SJSA1 (cell line): ENCODE measurements at regions not wholly inside any gene's neighbourhood (a gene's known extent, or its start where the extent isn't known, plus 50 kb on each side); places are given as distances from the start of the nearest gene placed in this dataset.

Experiments
- DNase-seq, 2 experiments: peaks; one replicate each; pipeline ENCODE4 v3.0.0-alpha.2; 2015 to 2020; ENCODE audit warnings: low spot score in 2 of 2, low read depth in 1 of 2
- H3K27ac ChIP-seq: fragments of 250-450 bp; sonication (Bioruptor Pico); 2 replicates; pipeline ENCODE4 v1.5.1; 2020; ENCODE audit warnings: mild to moderate bottlenecking, moderate library complexity
- H3K27me3 ChIP-seq: fragments of 250-450 bp; sonication (Bioruptor Pico); replicated peaks from 2 replicates; pipeline ENCODE4 v1.5.1; 2020; ENCODE audit warnings: mild to moderate bottlenecking, moderate library complexity
- H3K36me3 ChIP-seq: fragments of 250-450 bp; sonication (Bioruptor Pico); 2 replicates; pipeline ENCODE4 v1.5.1; 2020; ENCODE audit warnings: mild to moderate bottlenecking
- H3K4me1 ChIP-seq: fragments of 250-450 bp; sonication (Bioruptor Pico); replicated peaks from 2 replicates; pipeline ENCODE4 v1.6.1; 2021; ENCODE audit warnings: mild to moderate bottlenecking
- H3K4me3 ChIP-seq: fragments of 250-450 bp; sonication (Bioruptor Pico); 2 replicates; pipeline ENCODE4 v1.5.1; 2020; ENCODE audit warnings: mild to moderate bottlenecking
- H3K9me3 ChIP-seq: fragments of 250-450 bp; sonication (Bioruptor Pico); replicated peaks from 2 replicates; pipeline ENCODE4 v1.5.1; 2020; ENCODE audit warnings: mild to moderate bottlenecking

DNA sequence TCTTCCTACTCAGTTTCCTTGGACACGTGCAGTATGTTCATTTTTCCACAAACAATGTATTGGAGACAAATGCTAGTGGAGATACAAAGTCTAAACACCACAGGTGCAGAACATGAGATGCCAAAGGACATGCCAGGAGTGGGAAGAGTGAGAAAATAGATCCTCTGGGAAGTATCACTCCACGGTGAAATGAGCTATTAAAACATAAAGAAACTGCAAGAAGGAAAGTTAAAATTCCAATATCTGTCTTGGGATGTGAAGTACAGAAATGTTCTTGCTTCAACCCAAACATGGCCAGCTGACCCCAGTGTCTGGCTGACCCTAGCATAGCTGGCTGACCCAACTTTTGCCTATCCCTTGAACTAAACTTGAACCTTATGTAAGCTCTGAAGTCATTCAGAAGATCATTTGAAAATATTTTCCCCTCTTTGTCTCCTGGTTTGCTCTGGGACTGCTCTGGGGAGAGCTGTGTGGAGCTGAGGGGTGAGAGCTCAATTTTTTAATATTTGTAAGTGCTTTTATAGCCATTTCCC lies 59.5 kb downstream of the FZD1 start:
- Histone ChIP-seq H3K27ac (no peak overlapping the region), H3K36me3 (no peaks in the 10 kb centered on the region), H3K4me1 (no peaks in the 10 kb centered on the region), H3K4me3 (no peak overlapping the region), H3K27me3 (peaks cover 2% of the 10 kb centered on the region; the same call in 1 of the 2 replicates), H3K9me3 (no peaks in the 10 kb centered on the region)
- no peak for DNase-seq

DNA sequence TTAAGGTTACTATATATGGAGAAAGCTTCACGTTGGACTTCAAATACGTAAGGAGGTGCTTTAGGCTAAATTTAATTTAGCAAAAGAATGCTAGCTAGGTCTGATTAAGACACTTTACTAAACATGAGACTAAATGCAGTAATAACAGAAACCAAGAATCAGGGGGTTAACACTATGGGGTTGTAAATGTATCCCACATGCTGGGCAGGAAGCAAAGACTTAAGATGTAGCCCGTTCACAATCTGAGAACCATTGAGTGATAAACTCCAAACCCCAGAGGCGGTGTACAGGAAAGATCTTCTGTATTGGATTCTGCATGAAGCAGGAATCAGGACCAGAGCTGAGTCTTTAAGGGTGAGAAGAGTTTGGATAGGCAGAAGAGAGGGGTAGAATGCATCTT lies 60.4 kb downstream of the FZD1 start:
- no peaks in the 10 kb centered on the region for H3K9me3 ChIP-seq
- DNase-seq: no peak
- H3K4me3 ChIP-seq: no peak overlapping the region
- H3K36me3 ChIP-seq: no peaks in the 10 kb centered on the region
- peaks cover 2% of the 10 kb centered on the region; the same call in 1 of the 2 replicates for H3K27me3 ChIP-seq
- no peak overlapping the region for H3K27ac ChIP-seq
- no peaks in the 10 kb centered on the region for H3K4me1 ChIP-seq

GRCh38 chr7:91325726-91326125 lies 61.5 kb downstream of the FZD1 start:
- no peak for DNase-seq
- Histone ChIP-seq H3K9me3 (no peaks in the 10 kb centered on the region), H3K36me3 (no peaks in the 10 kb centered on the region), H3K27me3 (0 out of 2 replicates have a peak, but pooled peaks cover 2% of the 10 kb centered on the region), H3K4me3 (no peak overlapping the region), H3K4me1 (no peaks in the 10 kb centered on the region), H3K27ac (no peak overlapping the region)

- H3K4me3 ChIP-seq: no peak overlapping the region
- no peaks in the 10 kb centered on the region for H3K4me1 ChIP-seq
- H3K9me3 ChIP-seq: no peaks in the 10 kb centered on the region
- no peak for DNase-seq
- no peak overlapping the region for H3K27ac ChIP-seq
- 0 out of 2 replicates have a peak, but pooled peaks cover 2% of the 10 kb centered on the region for H3K27me3 ChIP-seq
- H3K36me3 ChIP-seq: no peaks in the 10 kb centered on the region
Observed at GRCh38 chr7:91326516-91327199, 62.4 kb downstream of the FZD1 start.

DNA sequence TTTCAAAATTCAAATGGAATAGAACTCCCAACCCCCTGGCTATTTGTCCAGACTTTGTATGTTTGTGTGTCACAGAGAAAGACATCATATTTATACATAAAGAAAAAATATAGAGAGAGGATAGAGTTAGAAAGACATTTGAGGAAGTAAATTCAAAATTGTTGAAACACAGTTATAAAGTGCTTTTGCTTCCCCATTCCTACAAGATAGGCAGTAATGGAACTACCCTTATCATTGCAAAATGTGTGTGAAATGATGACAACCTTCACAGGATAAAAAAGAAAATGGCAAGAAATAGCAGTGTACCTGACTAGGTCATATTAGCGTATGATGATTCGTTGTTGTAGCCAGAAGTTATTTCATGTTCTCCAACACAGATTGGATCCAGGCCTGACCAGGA lies 63.1 kb downstream of the FZD1 start:
- Histone ChIP-seq H3K9me3 (no peaks in the 10 kb centered on the region), H3K36me3 (no peaks in the 10 kb centered on the region), H3K4me3 (no peak overlapping the region), H3K27me3 (no peaks in the 10 kb centered on the region), H3K4me1 (no peaks in the 10 kb centered on the region), H3K27ac (no peak overlapping the region)
- DNase-seq: no peak

DNA sequence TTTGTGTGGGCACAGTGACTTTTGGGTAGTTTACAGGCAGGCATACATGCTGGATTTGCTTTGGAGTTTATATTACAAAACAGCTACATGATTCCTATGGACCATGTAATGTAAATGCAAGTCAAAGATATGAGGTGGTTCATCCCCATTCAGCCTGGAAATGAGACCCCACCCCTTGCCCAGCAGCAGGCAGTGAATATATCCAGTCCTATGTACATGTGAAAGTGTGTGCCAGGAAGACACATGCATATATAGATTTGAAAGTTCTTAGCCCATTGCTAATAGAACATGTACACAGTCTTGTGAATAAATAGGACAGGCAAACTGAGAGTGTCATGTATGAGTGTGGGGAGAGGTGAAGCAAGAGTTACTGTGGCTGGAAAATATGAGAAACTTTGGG lies 65.3 kb downstream of the FZD1 start:
- Histone ChIP-seq H3K9me3 (no peaks in the 10 kb centered on the region), H3K4me1 (no peaks in the 10 kb centered on the region), H3K36me3 (no peaks in the 10 kb centered on the region), H3K27me3 (no peaks in the 10 kb centered on the region), H3K4me3 (no peak overlapping the region), H3K27ac (no peak overlapping the region)
- DNase-seq: no peak

- DNase-seq: no peak
- no peak overlapping the region for H3K4me3 ChIP-seq
- H3K4me1 ChIP-seq: no peaks in the 10 kb centered on the region
- no peak overlapping the region for H3K27ac ChIP-seq
- H3K36me3 ChIP-seq: no peaks in the 10 kb centered on the region
- H3K9me3 ChIP-seq: no peaks in the 10 kb centered on the region
- no peaks in the 10 kb centered on the region for H3K27me3 ChIP-seq
Observed at GRCh38 chr7:91330191-91330808, 66.1 kb downstream of the FZD1 start.

DNA sequence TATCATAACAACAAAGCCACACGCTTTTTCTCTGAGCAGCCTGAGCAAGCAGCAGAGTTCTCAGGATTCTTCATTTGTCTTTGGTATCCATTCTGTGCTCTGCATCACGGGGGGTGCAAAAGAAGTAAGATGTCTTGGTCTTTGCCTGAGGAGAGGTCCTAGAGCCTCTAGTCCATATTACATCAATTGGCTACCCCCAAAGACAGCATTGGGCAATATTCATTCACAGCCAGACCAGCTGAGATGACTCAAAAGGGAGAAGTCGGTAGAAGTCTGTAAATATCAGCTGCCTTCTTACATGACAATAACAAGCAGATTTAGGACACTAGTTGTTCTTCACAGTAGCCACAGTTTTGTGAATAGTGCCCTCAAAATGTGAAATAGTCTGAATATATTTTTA lies 66.6 kb downstream of the FZD1 start:
- Histone ChIP-seq H3K27me3 (no peaks in the 10 kb centered on the region), H3K4me1 (no peaks in the 10 kb centered on the region), H3K9me3 (no peaks in the 10 kb centered on the region), H3K36me3 (no peaks in the 10 kb centered on the region), H3K4me3 (no peak overlapping the region), H3K27ac (no peak overlapping the region)
- no peak for DNase-seq

GRCh38 chr7:91336106-91336505 lies 71.9 kb downstream of the FZD1 start:
- DNase-seq: no peak
- no peaks in the 10 kb centered on the region for H3K9me3 ChIP-seq
- no peaks in the 10 kb centered on the region for H3K27me3 ChIP-seq
- no peaks in the 10 kb centered on the region for H3K4me1 ChIP-seq
- no peaks in the 10 kb centered on the region for H3K36me3 ChIP-seq
- no peak overlapping the region for H3K27ac ChIP-seq
- H3K4me3 ChIP-seq: no peak overlapping the region

DNA sequence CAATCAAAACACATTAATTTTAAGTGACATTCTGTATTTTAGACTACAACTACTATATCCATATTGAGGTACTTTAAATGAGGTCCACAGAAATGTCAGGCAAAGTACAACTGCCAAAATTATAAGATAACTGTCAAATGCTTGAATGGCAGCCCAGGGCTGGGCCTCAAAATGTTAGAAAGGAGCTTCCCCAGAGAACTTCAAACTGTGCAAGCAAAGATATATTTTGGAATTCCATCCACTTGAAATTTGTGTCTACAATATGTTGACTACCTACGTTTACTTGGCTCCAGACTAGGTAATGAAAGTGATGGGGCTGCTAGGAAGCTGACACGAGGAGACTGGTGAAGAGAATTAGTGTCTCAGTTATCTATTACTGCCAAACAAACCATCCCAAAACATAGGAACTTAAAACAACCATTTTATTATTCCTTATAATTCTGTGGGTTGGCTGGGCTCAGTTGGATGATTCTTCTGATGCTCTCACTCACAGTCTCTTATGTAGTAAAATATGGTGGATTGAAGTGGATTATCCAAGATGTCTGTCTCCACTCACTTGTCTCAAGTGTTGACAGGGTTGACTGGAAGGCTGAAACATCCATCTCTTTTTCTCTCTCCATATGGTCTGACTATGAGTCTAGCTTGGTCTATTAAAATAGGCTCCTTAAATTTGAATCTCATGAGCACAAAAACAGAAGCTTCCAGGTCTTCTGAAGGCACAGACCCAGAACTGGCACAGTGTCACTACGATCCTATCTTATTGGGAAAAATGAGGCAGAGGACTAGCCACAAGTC lies 74.2 kb downstream of the FZD1 start:
- H3K36me3 ChIP-seq: no peaks in the 10 kb centered on the region
- H3K9me3 ChIP-seq: no peaks in the 10 kb centered on the region
- no peak overlapping the region for H3K4me3 ChIP-seq
- no peaks in the 10 kb centered on the region for H3K27me3 ChIP-seq
- no peaks in the 10 kb centered on the region for H3K4me1 ChIP-seq
- H3K27ac ChIP-seq: no peak overlapping the region
- no peak for DNase-seq

- Histone ChIP-seq H3K27me3 (no peaks in the 10 kb centered on the region), H3K36me3 (no peaks in the 10 kb centered on the region), H3K4me1 (0 out of 2 replicates have a peak, but pooled peaks cover 6% of the 10 kb centered on the region), H3K4me3 (no peak overlapping the region), H3K9me3 (no peaks in the 10 kb centered on the region), H3K27ac (no peak overlapping the region)
- DNase-seq: no peak
Observed at GRCh38 chr7:91342346-91342745, 78.1 kb downstream of the FZD1 start.

GRCh38 chr7:91343420-91343960 lies 79.3 kb downstream of the FZD1 start:
- Histone ChIP-seq H3K4me1 (0 out of 2 replicates have a peak, but pooled peaks cover 9% of the 10 kb centered on the region), H3K27me3 (no peaks in the 10 kb centered on the region), H3K36me3 (no peaks in the 10 kb centered on the region), H3K27ac (no peak overlapping the region), H3K4me3 (no peak overlapping the region), H3K9me3 (no peaks in the 10 kb centered on the region)
- no peak for DNase-seq

DNA sequence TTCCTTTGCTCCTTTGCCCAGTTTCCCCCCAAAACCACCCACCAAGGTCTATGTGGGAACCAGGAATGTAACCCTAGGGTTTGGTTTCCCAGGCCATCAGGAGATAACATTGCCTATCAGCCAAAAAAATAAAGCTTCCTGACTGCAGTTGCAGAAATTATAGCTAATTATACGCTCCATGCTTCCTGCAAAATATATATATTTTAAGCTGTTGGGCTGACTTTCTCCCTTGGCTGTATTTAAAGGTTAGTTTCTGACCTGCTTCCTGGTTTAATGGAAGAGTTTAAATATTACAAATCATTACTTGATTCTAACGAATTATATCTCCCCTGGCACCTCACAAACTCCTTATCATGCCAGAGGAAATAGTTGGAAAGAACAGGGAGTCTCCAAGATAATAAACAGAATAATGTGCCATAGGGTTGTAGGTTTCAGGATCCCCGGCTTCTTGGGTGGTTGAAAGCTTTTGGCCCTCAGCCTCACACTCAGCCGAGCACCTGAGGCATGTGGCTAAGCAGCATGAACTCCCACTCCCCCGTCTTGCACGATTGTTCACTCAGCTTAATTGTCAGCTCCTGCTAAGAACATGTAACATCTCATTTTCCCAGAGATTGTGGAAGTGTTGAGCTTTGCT lies 79.9 kb downstream of the FZD1 start:
- Histone ChIP-seq H3K9me3 (no peaks in the 10 kb centered on the region), H3K27me3 (no peaks in the 10 kb centered on the region), H3K4me1 (0 out of 2 replicates have a peak, but pooled peaks cover 9% of the 10 kb centered on the region)

More for the DNA sequence above, 79.9 kb downstream of the FZD1 start:
- no peak overlapping the region for H3K27ac ChIP-seq
- no peaks in the 10 kb centered on the region for H3K36me3 ChIP-seq
- no peak for DNase-seq
- no peak overlapping the region for H3K4me3 ChIP-seq
